Liver (tissue), 8 donors: ENCODE measurements at regions not wholly inside any gene's neighbourhood (a gene's known extent, or its start where the extent isn't known, plus 50 kb on each side); places are given as distances from the start of the nearest gene placed in this dataset.

Experiments used
- DNase-seq: peaks from one replicate; pipeline ENCODE4 v3.0.0-alpha.2; 2017; ENCODE audit warnings: low spot score
- H3K27ac ChIP-seq, 2 donors: one replicate each; pipeline ENCODE4 v1.7.0; 2013; ENCODE audit warnings: inconsistent platforms in 2 of 2, low read length in 2 of 2, control low read depth in 1 of 2, low read depth in 1 of 2, mild to moderate bottlenecking in 1 of 2
- H3K27me3 ChIP-seq, 4 donors: one replicate each; pipeline versions ENCODE4 v1.6.1 to v1.7.0; 2013; ENCODE audit warnings: low read length in 3 of 4, inconsistent platforms in 1 of 4, mild to moderate bottlenecking in 1 of 4, moderate library complexity in 1 of 4; ENCODE audit not compliant: control insufficient read depth in 4 of 4, insufficient read depth in 4 of 4
- H3K36me3 ChIP-seq, 4 donors: one replicate each; pipeline versions ENCODE4 v1.6.1 to v1.7.0; 2013; ENCODE audit warnings: low read length in 3 of 4, mild to moderate bottlenecking in 3 of 4, low read depth in 1 of 4, moderate library complexity in 1 of 4; ENCODE audit not compliant: control insufficient read depth in 4 of 4, insufficient read depth in 3 of 4
- H3K4me1 ChIP-seq, 4 donors: one replicate each; pipeline versions ENCODE4 v1.6.1 to v1.7.0; 2013; ENCODE audit warnings: low read length in 3 of 4, mild to moderate bottlenecking in 3 of 4, moderate library complexity in 1 of 4; ENCODE audit not compliant: control insufficient read depth in 4 of 4, insufficient read depth in 4 of 4
- H3K4me3 ChIP-seq, 3 donors: one replicate each; pipeline versions ENCODE4 v1.6.1 to v1.7.0; 2013; ENCODE audit warnings: low read length in 3 of 3, control low read depth in 1 of 3, low read depth in 1 of 3, mild to moderate bottlenecking in 1 of 3
- H3K9ac ChIP-seq, 2 donors: one replicate each; pipeline ENCODE4 v1.7.0; 2013; ENCODE audit warnings: low read length in 2 of 2, mild to moderate bottlenecking in 2 of 2, moderate library complexity in 2 of 2, control low read depth in 1 of 2, low read depth in 1 of 2
- H3K9me3 ChIP-seq, 4 donors: one replicate each; pipeline versions ENCODE4 v1.6.1 to v1.7.0; 2013; ENCODE audit warnings: low read length in 3 of 4; ENCODE audit not compliant: control insufficient read depth in 4 of 4
- EGR1 ChIP-seq, 2 donors: IDR thresholded peaks; 2 replicates each; pipeline ENCODE4 v1.6.1; 2016 to 2018; ENCODE audit warnings: antibody characterized with exemption in 2 of 2, low read depth in 2 of 2
- FOXA1 ChIP-seq: IDR thresholded peaks from 2 replicates; pipeline ENCODE4 v1.6.1; 2016; ENCODE audit warnings: antibody characterized with exemption
- FOXA2 ChIP-seq: IDR thresholded peaks from 2 replicates; pipeline ENCODE4 v1.6.1; 2016; ENCODE audit warnings: antibody characterized with exemption
- GABPA ChIP-seq, 2 donors: IDR thresholded peaks in 1 of 2; conservative IDR thresholded peaks in 1 of 2; 2 replicates each; pipeline ENCODE4 v1.6.1; 2016; ENCODE audit warnings: antibody characterized with exemption in 2 of 2, mild to moderate bottlenecking in 1 of 2, moderate library complexity in 1 of 2
- HNF4A ChIP-seq, 2 donors: conservative IDR thresholded peaks; 2 replicates each; pipeline ENCODE4 v1.6.1; 2016; ENCODE audit warnings: antibody characterized with exemption in 2 of 2, mild to moderate bottlenecking in 2 of 2
- HNF4G ChIP-seq: IDR thresholded peaks from 2 replicates; pipeline ENCODE4 v1.6.1; 2016; ENCODE audit warnings: antibody characterized with exemption
- JUND ChIP-seq, 2 donors: IDR thresholded peaks; 2 replicates each; pipeline ENCODE4 v1.6.1; 2016; ENCODE audit warnings: antibody characterized with exemption in 2 of 2
- NR2F2 ChIP-seq: IDR thresholded peaks from 2 replicates; pipeline ENCODE4 v1.6.1; 2016; ENCODE audit warnings: antibody characterized with exemption
- RAD21 ChIP-seq, 2 donors: IDR thresholded peaks; 2 replicates each; pipeline ENCODE4 v1.6.1; 2016; ENCODE audit warnings: antibody characterized with exemption in 2 of 2, mild to moderate bottlenecking in 2 of 2
- RXRA ChIP-seq, 2 donors: IDR thresholded peaks; 2 replicates each; pipeline ENCODE4 v1.6.1; 2017 to 2018; ENCODE audit warnings: antibody characterized with exemption in 2 of 2, mild to moderate bottlenecking in 1 of 2
- SP1 ChIP-seq: IDR thresholded peaks from 2 replicates; pipeline ENCODE4 v1.6.1; 2018; ENCODE audit warnings: antibody characterized with exemption, mild to moderate bottlenecking
- TAF1 ChIP-seq: conservative IDR thresholded peaks from 2 replicates; pipeline ENCODE4 v1.6.1; 2016; ENCODE audit warnings: antibody characterized with exemption, mild to moderate bottlenecking
- YY1 ChIP-seq: IDR thresholded peaks from 2 replicates; pipeline ENCODE4 v1.6.1; 2016; ENCODE audit warnings: antibody characterized with exemption, mild to moderate bottlenecking
- WGBS: extraction: QIAGEN DNeasy Blood & Tissue Kit; methylation state at CpG from one replicate; pipeline ENCODE4 v1.1.7; 2013; 5-methylcytosine and 5-hydroxymethylcytosine counted together
- TF ChIP-seq, protein P1 (sequence below): fragments of 150-350 bp; IDR thresholded peaks from 2 replicates; pipeline ENCODE4 v1.5.1; 2017; ENCODE audit warnings: improper control_type of control experiment, low read depth, low read length; ENCODE audit not compliant: missing input control
- TF ChIP-seq, protein P2 (sequence below): IDR thresholded peaks from 2 replicates; pipeline ENCODE4 v1.6.1; 2016; ENCODE audit warnings: antibody characterized with exemption
- TF ChIP-seq, protein P3 (sequence below): IDR thresholded peaks from 2 replicates; pipeline ENCODE4 v1.6.1; 2016; ENCODE audit warnings: antibody characterized with exemption
- TF ChIP-seq, protein P4 (sequence below): IDR thresholded peaks from 2 replicates; pipeline ENCODE4 v1.6.1; 2016; ENCODE audit warnings: antibody characterized with exemption, mild to moderate bottlenecking
- donor health status: healthy.
- donor health status: healthy.
- donor health status: healthy.
- donor health status: healthy.
- donor health status: healthy.

DNA sequence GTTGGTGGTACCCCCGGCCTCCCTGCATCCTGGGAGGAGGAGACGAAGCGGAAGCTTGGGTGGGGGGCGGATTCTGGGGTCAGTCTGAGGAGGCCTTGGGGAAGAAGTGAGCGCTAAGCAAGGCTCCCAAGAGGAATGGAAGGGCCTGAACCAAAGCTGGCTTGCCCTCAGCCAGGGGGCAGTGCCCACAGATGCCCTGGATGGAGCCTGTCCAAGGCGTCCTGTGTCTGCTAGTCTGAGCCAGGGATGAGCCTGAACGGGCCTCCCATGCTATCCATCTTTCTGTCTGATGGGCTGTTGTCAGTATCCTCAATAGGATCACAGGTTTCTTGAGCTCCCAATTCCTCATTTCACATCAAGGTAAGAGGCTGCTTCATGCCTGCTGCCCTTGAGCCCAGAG lies 122.3 kb upstream of the LHX1 start:
- TF ChIP-seq GABPA (IDR thresholded peaks at IDR 0.05 in 1 of 2, conservative IDR thresholded peaks at IDR 0.05 in 1 of 2) (no peak), SP1 (no peak), JUND (IDR thresholded peaks at IDR 0.05) (no peak), FOXA2 (no peak), FOXA1 (no peak), RAD21 (IDR thresholded peaks at IDR 0.05) (no peak)
- TF ChIP-seq, protein P1, sequence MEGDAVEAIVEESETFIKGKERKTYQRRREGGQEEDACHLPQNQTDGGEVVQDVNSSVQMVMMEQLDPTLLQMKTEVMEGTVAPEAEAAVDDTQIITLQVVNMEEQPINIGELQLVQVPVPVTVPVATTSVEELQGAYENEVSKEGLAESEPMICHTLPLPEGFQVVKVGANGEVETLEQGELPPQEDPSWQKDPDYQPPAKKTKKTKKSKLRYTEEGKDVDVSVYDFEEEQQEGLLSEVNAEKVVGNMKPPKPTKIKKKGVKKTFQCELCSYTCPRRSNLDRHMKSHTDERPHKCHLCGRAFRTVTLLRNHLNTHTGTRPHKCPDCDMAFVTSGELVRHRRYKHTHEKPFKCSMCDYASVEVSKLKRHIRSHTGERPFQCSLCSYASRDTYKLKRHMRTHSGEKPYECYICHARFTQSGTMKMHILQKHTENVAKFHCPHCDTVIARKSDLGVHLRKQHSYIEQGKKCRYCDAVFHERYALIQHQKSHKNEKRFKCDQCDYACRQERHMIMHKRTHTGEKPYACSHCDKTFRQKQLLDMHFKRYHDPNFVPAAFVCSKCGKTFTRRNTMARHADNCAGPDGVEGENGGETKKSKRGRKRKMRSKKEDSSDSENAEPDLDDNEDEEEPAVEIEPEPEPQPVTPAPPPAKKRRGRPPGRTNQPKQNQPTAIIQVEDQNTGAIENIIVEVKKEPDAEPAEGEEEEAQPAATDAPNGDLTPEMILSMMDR, result no peak
- TF ChIP-seq, protein P2, sequence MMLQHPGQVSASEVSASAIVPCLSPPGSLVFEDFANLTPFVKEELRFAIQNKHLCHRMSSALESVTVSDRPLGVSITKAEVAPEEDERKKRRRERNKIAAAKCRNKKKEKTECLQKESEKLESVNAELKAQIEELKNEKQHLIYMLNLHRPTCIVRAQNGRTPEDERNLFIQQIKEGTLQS, result no peak
- no peak for DNase-seq

DNA sequence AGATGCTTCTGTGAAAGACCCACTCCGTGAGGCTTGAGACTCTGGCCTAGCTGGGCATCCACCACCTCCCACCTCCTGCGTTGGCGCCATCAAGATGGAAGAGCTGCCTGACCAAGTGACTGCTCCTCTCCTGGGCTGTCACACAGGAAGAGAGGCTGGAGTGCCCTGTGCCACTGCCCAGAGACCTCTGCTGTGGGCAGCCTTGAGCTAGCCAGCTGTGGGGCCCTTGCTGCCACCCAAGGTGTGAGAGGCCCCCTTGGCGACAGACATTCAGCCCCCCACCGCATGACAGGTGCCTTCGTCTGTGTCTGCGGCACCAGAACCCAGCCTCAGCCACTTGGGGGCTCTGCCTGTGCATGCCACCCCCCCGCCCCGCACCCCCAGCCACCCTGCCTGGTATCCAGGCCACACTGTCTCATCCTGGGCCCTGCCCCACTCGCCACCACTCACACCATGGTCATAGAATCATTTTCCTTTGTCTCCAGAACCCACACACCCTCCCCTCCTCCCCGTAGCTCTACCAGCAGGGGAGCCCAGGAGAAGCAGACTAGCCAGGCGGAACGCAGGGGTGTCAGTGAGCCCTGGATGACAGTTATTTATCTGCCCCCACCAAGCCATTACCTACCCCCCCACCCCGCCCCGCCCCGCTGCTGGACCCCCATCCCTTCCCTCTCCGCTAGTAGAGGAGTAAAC lies 120.9 kb upstream of the LHX1 start:
- no peaks in the 10 kb centered on the region for H3K9me3 ChIP-seq
- peaks cover 0 to 10% (median 5%) of the 10 kb centered on the region in 4 donors for H3K27me3 ChIP-seq
- H3K4me1 ChIP-seq, result no peaks in the 10 kb centered on the region
- no peak overlapping the region for H3K27ac ChIP-seq
- no peak overlapping the region for H3K4me3 ChIP-seq
- TF ChIP-seq RAD21 (IDR thresholded peaks at IDR 0.05) (no peak), EGR1 (IDR thresholded peaks at IDR 0.05; ENCODE audit: low read depth in 2 of 2) (no peak), HNF4G (no peak), RXRA (IDR thresholded peaks at IDR 0.05) (no peak)
- 77% methylated on average over 17 of the region's 17 CpGs for WGBS
- DNase-seq, result no peak
- H3K9ac ChIP-seq, result no peak overlapping the region
- H3K36me3 ChIP-seq, result no peaks in the 10 kb centered on the region

More for the DNA sequence above, 122.3 kb upstream of the LHX1 start:
- Histone ChIP-seq H3K36me3 (no peaks in the 10 kb centered on the region), H3K4me3 (no peak overlapping the region), H3K27ac (no peak overlapping the region), H3K9ac (no peak overlapping the region), H3K27me3 (peaks cover 0 to 10% (median 5%) of the 10 kb centered on the region in 4 donors), H3K4me1 (no peaks in the 10 kb centered on the region), H3K9me3 (no peaks in the 10 kb centered on the region)
- WGBS, result 79% methylated on average over 7 of the region's 7 CpGs

DNA sequence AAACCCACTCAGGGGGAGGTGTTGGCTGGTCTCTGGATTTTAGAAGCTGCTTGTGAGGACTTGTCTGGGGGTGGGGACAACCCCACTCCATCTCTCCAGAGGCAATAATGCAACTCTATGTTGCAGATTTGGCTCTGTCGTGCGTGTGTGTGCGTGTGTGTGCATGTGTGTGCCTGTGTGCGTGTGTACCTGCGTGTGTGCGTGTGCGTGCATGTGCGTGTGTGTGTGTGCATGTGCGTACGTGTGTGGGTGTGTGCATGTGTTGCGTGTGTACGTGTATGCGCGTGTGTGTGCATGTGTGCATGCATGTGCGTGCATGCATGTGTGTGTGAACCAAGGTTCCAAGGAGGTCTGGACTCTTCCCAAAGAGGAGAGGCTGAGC lies 120.4 kb upstream of the LHX1 start:
- H3K9me3 ChIP-seq, result no peaks in the 10 kb centered on the region
- no peak for DNase-seq
- peaks cover 0 to 10% (median 5%) of the 10 kb centered on the region in 4 donors for H3K27me3 ChIP-seq
- no peaks in the 10 kb centered on the region for H3K4me1 ChIP-seq
- 90% methylated on average over 15 of the region's 15 CpGs for WGBS
- H3K4me3 ChIP-seq, result no peak overlapping the region
- no peaks in the 10 kb centered on the region for H3K36me3 ChIP-seq
- no peak overlapping the region for H3K27ac ChIP-seq
- no peak overlapping the region for H3K9ac ChIP-seq
- TF ChIP-seq, protein P3, sequence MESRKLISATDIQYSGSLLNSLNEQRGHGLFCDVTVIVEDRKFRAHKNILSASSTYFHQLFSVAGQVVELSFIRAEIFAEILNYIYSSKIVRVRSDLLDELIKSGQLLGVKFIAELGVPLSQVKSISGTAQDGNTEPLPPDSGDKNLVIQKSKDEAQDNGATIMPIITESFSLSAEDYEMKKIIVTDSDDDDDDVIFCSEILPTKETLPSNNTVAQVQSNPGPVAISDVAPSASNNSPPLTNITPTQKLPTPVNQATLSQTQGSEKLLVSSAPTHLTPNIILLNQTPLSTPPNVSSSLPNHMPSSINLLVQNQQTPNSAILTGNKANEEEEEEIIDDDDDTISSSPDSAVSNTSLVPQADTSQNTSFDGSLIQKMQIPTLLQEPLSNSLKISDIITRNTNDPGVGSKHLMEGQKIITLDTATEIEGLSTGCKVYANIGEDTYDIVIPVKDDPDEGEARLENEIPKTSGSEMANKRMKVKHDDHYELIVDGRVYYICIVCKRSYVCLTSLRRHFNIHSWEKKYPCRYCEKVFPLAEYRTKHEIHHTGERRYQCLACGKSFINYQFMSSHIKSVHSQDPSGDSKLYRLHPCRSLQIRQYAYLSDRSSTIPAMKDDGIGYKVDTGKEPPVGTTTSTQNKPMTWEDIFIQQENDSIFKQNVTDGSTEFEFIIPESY, result no peak
- TF ChIP-seq TAF1, result no peak
- no peak for TF ChIP-seq RXRA (IDR thresholded peaks at IDR 0.05)
- TF ChIP-seq GABPA (IDR thresholded peaks at IDR 0.05 in 1 of 2, conservative IDR thresholded peaks at IDR 0.05 in 1 of 2), result no peak
- TF ChIP-seq YY1, result no peak
- TF ChIP-seq EGR1 (IDR thresholded peaks at IDR 0.05; ENCODE audit: low read depth in 2 of 2), result no peak
- TF ChIP-seq, protein P4, sequence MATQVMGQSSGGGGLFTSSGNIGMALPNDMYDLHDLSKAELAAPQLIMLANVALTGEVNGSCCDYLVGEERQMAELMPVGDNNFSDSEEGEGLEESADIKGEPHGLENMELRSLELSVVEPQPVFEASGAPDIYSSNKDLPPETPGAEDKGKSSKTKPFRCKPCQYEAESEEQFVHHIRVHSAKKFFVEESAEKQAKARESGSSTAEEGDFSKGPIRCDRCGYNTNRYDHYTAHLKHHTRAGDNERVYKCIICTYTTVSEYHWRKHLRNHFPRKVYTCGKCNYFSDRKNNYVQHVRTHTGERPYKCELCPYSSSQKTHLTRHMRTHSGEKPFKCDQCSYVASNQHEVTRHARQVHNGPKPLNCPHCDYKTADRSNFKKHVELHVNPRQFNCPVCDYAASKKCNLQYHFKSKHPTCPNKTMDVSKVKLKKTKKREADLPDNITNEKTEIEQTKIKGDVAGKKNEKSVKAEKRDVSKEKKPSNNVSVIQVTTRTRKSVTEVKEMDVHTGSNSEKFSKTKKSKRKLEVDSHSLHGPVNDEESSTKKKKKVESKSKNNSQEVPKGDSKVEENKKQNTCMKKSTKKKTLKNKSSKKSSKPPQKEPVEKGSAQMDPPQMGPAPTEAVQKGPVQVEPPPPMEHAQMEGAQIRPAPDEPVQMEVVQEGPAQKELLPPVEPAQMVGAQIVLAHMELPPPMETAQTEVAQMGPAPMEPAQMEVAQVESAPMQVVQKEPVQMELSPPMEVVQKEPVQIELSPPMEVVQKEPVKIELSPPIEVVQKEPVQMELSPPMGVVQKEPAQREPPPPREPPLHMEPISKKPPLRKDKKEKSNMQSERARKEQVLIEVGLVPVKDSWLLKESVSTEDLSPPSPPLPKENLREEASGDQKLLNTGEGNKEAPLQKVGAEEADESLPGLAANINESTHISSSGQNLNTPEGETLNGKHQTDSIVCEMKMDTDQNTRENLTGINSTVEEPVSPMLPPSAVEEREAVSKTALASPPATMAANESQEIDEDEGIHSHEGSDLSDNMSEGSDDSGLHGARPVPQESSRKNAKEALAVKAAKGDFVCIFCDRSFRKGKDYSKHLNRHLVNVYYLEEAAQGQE, result no peak
- TF ChIP-seq, protein P1, result no peak
- no peak for TF ChIP-seq RAD21 (IDR thresholded peaks at IDR 0.05)
- TF ChIP-seq HNF4A (conservative IDR thresholded peaks at IDR 0.05), result no peak
- TF ChIP-seq NR2F2, result no peak
- TF ChIP-seq SP1, result no peak
- no peak for TF ChIP-seq HNF4G
- TF ChIP-seq, protein P2, result no peak
